ENCODE measurements at regions not wholly inside any gene's neighbourhood (a gene's known extent, or its start where the extent isn't known, plus 50 kb on each side); places are given as distances from the start of the nearest gene placed in this dataset.

DNA sequence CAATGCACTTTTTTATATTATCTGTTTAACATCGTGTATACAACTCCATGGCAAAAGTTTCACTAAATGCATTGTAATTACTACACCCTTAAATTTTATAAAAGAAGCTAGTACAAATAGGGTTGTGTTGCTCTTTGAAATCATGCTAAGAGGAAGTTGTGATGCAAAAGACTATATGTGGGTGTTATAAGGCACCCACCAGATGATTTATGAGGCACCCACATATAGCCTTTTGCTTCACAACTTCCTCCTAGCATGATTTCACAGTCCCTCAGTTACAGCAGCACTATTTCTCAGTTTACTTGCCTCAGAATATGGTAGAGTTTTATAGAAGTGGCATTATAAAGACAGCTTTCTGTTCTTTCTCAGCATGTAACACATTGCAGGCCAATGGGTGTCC, 277.3 kb upstream of the DOK6 start:
- no peak for TF ChIP-seq POLR2A (IDR thresholded peaks at IDR 0.05; ENCODE audit: extremely low read depth, insufficient read length)
- TF ChIP-seq, protein P1, sequence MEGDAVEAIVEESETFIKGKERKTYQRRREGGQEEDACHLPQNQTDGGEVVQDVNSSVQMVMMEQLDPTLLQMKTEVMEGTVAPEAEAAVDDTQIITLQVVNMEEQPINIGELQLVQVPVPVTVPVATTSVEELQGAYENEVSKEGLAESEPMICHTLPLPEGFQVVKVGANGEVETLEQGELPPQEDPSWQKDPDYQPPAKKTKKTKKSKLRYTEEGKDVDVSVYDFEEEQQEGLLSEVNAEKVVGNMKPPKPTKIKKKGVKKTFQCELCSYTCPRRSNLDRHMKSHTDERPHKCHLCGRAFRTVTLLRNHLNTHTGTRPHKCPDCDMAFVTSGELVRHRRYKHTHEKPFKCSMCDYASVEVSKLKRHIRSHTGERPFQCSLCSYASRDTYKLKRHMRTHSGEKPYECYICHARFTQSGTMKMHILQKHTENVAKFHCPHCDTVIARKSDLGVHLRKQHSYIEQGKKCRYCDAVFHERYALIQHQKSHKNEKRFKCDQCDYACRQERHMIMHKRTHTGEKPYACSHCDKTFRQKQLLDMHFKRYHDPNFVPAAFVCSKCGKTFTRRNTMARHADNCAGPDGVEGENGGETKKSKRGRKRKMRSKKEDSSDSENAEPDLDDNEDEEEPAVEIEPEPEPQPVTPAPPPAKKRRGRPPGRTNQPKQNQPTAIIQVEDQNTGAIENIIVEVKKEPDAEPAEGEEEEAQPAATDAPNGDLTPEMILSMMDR (IDR thresholded peaks at IDR 0.05; ENCODE audit: low read depth, low read length): no peak
- no peak for TF ChIP-seq MYC (IDR thresholded peaks at IDR 0.05; ENCODE audit: low read depth, low read length)
- TF ChIP-seq, protein P2, sequence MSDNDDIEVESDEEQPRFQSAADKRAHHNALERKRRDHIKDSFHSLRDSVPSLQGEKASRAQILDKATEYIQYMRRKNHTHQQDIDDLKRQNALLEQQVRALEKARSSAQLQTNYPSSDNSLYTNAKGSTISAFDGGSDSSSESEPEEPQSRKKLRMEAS (IDR thresholded peaks at IDR 0.05; ENCODE audit: low read depth, low read length): no peak
